Glutamatergic neuron (in vitro differentiated cells): ENCODE measurements at regions not wholly inside any gene's neighbourhood (a gene's known extent, or its start where the extent isn't known, plus 50 kb on each side); places are given as distances from the start of the nearest gene placed in this dataset.

Experiments used
- DNase-seq: peaks from one replicate; pipeline ENCODE4 v3.0.0; 2022
- H3K27ac Mint-ChIP-seq: one replicate; pipeline ENCODE4 v1.8.0; 2020; ENCODE audit warnings: mild to moderate bottlenecking, mixed read lengths, inconsistent platforms; ENCODE audit not compliant: unreplicated experiment
- H3K27me3 Mint-ChIP-seq: one replicate; pipeline ENCODE4 v1.8.0; 2020; ENCODE audit warnings: mild to moderate bottlenecking, moderate library complexity, mixed read lengths, inconsistent platforms; ENCODE audit not compliant: unreplicated experiment
- H3K36me3 Mint-ChIP-seq: one replicate; pipeline ENCODE4 v1.8.0; 2020; ENCODE audit warnings: mild to moderate bottlenecking, mixed read lengths, inconsistent platforms; ENCODE audit not compliant: unreplicated experiment
- H3K4me1 Mint-ChIP-seq: one replicate; pipeline ENCODE4 v1.8.0; 2020; ENCODE audit warnings: mild to moderate bottlenecking, low read depth, mixed read lengths, inconsistent platforms; ENCODE audit not compliant: unreplicated experiment
- H3K4me3 Mint-ChIP-seq: one replicate; pipeline ENCODE4 v1.8.0; 2020; ENCODE audit warnings: mild to moderate bottlenecking, mixed read lengths, inconsistent platforms; ENCODE audit not compliant: unreplicated experiment
- H3K9me3 Mint-ChIP-seq: one replicate; pipeline ENCODE4 v1.8.0; 2020; ENCODE audit warnings: mild to moderate bottlenecking, moderate library complexity, mixed read lengths, inconsistent platforms; ENCODE audit not compliant: unreplicated experiment
- TF ChIP-seq, protein P1 (sequence below): fragments of 200-600 bp; sonication (generic); IDR thresholded peaks from one replicate; pipeline ENCODE4 v1.5.0; 2021; ENCODE audit not compliant: partially characterized antibody, unreplicated experiment

DNA sequence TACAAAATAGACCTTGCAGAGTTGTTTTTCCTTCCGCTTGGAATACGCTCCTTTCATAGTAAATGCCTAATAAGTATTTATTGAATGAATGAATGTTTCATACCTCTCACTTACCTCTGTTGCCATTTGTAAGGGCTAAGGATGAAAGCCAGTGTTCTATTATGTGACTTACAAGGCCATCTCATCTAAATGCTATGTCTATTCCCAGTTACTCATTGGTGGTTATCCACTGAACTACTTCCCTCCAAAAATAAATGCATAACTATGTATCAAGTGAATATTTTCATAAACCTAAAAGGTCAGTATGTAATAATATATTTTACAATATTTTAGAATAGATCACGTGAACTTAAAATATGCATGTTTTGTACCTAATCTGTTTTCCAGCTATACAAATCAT, 670.5 kb upstream of the RGMB start:
- TF ChIP-seq, protein P1, sequence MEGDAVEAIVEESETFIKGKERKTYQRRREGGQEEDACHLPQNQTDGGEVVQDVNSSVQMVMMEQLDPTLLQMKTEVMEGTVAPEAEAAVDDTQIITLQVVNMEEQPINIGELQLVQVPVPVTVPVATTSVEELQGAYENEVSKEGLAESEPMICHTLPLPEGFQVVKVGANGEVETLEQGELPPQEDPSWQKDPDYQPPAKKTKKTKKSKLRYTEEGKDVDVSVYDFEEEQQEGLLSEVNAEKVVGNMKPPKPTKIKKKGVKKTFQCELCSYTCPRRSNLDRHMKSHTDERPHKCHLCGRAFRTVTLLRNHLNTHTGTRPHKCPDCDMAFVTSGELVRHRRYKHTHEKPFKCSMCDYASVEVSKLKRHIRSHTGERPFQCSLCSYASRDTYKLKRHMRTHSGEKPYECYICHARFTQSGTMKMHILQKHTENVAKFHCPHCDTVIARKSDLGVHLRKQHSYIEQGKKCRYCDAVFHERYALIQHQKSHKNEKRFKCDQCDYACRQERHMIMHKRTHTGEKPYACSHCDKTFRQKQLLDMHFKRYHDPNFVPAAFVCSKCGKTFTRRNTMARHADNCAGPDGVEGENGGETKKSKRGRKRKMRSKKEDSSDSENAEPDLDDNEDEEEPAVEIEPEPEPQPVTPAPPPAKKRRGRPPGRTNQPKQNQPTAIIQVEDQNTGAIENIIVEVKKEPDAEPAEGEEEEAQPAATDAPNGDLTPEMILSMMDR = no peak
- Mint-ChIP-seq H3K4me1 (peaks cover 3% of the 10 kb centered on the region), H3K27me3 (no peaks in the 10 kb centered on the region), H3K27ac (no peak overlapping the region), H3K36me3 (no peaks in the 10 kb centered on the region), H3K4me3 (no peak overlapping the region), H3K9me3 (no peaks in the 10 kb centered on the region)
- DNase-seq = no peak

DNA sequence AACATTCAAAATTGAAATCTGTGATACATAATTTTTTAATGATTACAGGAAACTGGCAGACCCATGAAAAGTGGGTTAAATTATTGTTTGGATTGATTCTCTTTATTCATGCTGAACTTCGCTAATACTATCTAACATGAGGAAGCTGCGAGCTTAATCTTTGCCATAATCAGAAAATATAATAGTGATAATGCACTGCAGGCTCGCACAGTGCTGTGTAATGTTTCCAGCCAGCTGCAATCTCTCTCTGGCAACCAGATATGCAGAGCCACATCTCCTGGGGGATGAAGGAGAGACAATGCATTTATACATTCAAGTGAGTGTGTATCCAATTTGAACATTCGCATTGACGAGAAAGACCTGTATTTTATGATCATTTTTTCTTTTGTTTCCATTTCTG, 669.7 kb upstream of the RGMB start:
- TF ChIP-seq, protein P1 = no peak
- DNase-seq = no peak
- no peak overlapping the region for H3K27ac Mint-ChIP-seq
- no peak overlapping the region for H3K4me3 Mint-ChIP-seq
- no peaks in the 10 kb centered on the region for H3K9me3 Mint-ChIP-seq
- no peaks in the 10 kb centered on the region for H3K36me3 Mint-ChIP-seq
- H3K27me3 Mint-ChIP-seq = no peaks in the 10 kb centered on the region
- H3K4me1 Mint-ChIP-seq = peaks cover 3% of the 10 kb centered on the region

DNA sequence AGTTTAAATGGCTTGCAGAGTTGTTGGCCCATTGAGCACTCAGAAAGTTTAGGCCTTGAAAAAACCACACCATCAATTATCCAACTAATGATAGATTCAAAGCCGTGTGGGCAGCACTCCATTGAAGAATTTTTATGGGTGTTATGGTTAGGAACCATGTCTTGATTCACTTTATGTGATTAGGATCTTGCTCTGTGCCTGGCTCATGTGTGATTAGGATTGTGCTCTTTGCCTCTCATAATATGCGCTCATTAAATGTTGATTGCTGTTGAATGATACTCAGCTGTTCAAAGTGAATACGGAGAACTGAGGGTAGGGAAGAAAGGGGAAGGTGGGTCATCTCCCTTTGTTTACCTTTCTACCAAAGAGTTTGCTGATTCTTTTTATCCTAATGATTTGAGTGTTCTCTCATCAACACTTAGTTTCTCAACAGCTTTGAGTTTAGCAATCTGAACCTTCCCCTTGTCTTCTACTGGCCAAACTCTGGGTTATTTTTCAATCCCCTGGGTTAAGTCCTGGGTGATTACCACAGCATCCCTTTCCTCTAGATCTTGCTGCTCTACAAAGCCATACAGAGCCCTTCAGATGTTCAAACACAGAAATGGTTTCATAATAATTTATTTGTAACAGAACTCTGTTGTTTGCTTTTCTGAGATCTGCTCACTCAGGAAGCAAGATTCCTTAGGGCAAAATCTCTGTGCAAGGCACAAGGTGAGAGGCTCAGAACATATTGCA, 668.8 kb upstream of the RGMB start:
- Mint-ChIP-seq H3K36me3 (no peaks in the 10 kb centered on the region), H3K4me3 (no peak overlapping the region), H3K27ac (no peak overlapping the region), H3K9me3 (no peaks in the 10 kb centered on the region), H3K4me1 (peaks cover 6% of the 10 kb centered on the region), H3K27me3 (no peaks in the 10 kb centered on the region)
- TF ChIP-seq, protein P1 = no peak
- DNase-seq = no peak

DNA sequence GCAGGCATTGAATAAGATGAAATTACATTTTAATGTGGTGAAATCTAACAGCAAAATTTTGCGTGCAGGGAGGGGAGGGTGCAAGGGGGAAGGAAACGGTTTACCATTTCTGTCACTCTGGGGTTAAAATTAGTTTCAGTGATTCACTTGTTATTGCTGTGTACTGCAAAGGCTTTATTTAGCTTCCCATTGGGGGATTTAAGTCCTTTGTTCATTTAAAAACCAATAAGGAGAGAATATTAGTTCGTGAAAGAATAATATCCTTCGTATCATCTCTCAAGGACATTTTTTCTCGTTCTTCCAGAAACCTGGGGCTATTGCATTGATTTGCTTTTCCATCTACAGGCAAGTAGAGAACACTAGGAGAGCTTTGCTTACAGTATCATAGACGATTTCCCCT, 667.8 kb upstream of the RGMB start:
- no peaks in the 10 kb centered on the region for H3K27me3 Mint-ChIP-seq
- no peak for DNase-seq
- H3K36me3 Mint-ChIP-seq = no peaks in the 10 kb centered on the region
- TF ChIP-seq, protein P1 = no peak
- no peak overlapping the region for H3K27ac Mint-ChIP-seq
- H3K4me3 Mint-ChIP-seq = no peak overlapping the region
- no peaks in the 10 kb centered on the region for H3K9me3 Mint-ChIP-seq
- H3K4me1 Mint-ChIP-seq = peaks cover 6% of the 10 kb centered on the region

DNA sequence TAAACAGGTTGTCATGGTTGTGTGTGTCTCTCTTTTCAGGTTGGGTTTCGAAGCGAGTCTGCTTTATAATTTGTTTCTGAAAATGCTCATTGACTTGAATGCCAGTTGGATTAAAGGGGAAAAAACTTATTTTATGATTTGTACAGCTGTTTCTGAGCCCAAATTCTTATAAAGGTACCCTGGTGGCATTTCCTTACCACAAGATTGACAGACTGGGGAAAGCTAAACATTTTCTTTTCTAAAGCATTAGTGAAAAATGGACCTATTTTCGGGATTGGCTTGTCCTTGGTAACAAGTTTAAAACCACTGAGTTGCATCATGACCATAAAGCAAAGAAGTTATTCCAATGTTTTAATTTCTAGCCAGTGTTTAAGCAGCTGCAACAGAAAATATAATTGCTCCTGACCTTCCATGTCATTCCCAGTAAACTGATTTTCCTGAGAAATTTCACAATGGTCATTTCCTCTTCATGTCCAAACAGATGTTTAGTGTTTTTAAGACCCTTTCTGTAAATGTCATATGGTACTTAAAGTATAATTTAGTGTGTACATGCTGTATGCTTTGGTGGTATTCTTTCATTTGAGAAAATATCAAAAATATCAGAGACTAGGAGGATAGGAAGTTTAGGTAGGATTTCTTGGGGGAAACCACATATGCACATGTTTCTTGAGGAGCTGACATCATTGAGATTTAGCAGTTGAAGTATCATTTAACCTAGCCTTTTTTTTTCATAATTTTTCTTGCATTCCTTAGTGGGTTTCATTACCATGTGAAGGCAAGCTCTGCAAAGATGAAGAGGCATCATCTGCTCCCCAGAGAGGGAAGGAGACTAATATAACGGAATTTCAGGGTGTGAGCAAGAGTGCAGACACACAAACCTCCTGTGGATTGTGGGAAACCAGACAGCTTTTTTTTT, 667.1 kb upstream of the RGMB start:
- H3K36me3 Mint-ChIP-seq = no peaks in the 10 kb centered on the region
- TF ChIP-seq, protein P1 = no peak
- no peak for DNase-seq
- peaks cover 6% of the 10 kb centered on the region for H3K4me1 Mint-ChIP-seq
- H3K27ac Mint-ChIP-seq = no peak overlapping the region
- H3K4me3 Mint-ChIP-seq = no peak overlapping the region
- H3K9me3 Mint-ChIP-seq = no peaks in the 10 kb centered on the region
- H3K27me3 Mint-ChIP-seq = no peaks in the 10 kb centered on the region
